K562 (cell line): ENCODE measurements at regions not wholly inside any gene's neighbourhood (a gene's known extent, or its start where the extent isn't known, plus 50 kb on each side); places are given as distances from the start of the nearest gene placed in this dataset.

Experiments used
- RNF2 ChIP-seq: sonication (generic); IDR thresholded peaks from 2 replicates; pipeline ENCODE4 v1.6.1; 2016
- ZNF121 ChIP-seq: sonication (generic); formaldehyde crosslinking; conservative IDR thresholded peaks from 2 replicates; pipeline ENCODE4 v1.8.0; 2022; ENCODE audit warnings: missing genetic modification reagents
- TF ChIP-seq, protein P1 (sequence below), 3 experiments: IDR thresholded peaks in 2 of 3; conservative IDR thresholded peaks in 1 of 3; 2 replicates each; pipeline ENCODE4 v1.5.1; 2011 to 2012; ENCODE audit warnings: low read length in 3 of 3, mild to moderate bottlenecking in 3 of 3, control low read depth in 2 of 3, improper control_type of control experiment in 1 of 3, inconsistent platforms in 1 of 3, low read depth in 1 of 3, mixed read lengths in 1 of 3, moderate library complexity in 1 of 3; ENCODE audit not compliant: insufficient read depth in 2 of 3

GRCh38 chr5:7068899-7069298 lies 327.0 kb upstream of the ADCY2 start:
- TF ChIP-seq ZNF121 (CRISPR knock-in tag) (no peak), RNF2 (no peak)
- TF ChIP-seq, protein P1, sequence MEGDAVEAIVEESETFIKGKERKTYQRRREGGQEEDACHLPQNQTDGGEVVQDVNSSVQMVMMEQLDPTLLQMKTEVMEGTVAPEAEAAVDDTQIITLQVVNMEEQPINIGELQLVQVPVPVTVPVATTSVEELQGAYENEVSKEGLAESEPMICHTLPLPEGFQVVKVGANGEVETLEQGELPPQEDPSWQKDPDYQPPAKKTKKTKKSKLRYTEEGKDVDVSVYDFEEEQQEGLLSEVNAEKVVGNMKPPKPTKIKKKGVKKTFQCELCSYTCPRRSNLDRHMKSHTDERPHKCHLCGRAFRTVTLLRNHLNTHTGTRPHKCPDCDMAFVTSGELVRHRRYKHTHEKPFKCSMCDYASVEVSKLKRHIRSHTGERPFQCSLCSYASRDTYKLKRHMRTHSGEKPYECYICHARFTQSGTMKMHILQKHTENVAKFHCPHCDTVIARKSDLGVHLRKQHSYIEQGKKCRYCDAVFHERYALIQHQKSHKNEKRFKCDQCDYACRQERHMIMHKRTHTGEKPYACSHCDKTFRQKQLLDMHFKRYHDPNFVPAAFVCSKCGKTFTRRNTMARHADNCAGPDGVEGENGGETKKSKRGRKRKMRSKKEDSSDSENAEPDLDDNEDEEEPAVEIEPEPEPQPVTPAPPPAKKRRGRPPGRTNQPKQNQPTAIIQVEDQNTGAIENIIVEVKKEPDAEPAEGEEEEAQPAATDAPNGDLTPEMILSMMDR (IDR thresholded peaks at IDR 0.05 in 2 of 3, conservative IDR thresholded peaks at IDR 0.05 in 1 of 3; ENCODE audit: insufficient read depth in 2 of 3, low read depth in 1 of 3, low read length in 3 of 3): no peak
